H1 (cell line): ENCODE measurements at regions not wholly inside any gene's neighbourhood (a gene's known extent, or its start where the extent isn't known, plus 50 kb on each side); places are given as distances from the start of the nearest gene placed in this dataset.

Experiments
- CTCF ChIA-PET: fragments of 300-600 bp; sonication (Branson Sonifier 250); formaldehyde crosslinking; loops from one replicate; lab custom pipeline; 2021; ENCODE audit not compliant: partially characterized antibody; lab: Charles Lee
- POLR2A ChIA-PET: fragments of 300-600 bp; sonication (Branson Sonifier 250); formaldehyde crosslinking; loops from one replicate; lab custom pipeline; 2021; ENCODE audit warnings: inconsistent platforms; ENCODE audit not compliant: partially characterized antibody; lab: Charles Lee
- DNase-seq, 2 experiments: peaks; one replicate each; pipeline versions ENCODE4 v3.0.0 to v3.0.0-alpha.2; 2010 to 2022; ENCODE audit warnings: low spot score in 2 of 2, low read depth in 1 of 2, mixed read lengths in 1 of 2
- FAIRE-seq: peaks from 2 replicates; lab custom pipeline; 2011; peaks lifted over from hg19 to GRCh38; lab: Jason Lieb, UNC
- H2AFZ ChIP-seq: 2 replicates; pipeline ENCODE4 v1.8.1; 2012; ENCODE audit warnings: low read length, inconsistent platforms
- H2AK5ac ChIP-seq: 2 replicates; pipeline ENCODE4 v1.6.1; 2013; ENCODE audit warnings: low read depth, low read length
- H2BK120ac ChIP-seq: replicated peaks from 2 replicates; pipeline ENCODE3; 2013; ENCODE audit warnings: low read depth, low read length, inconsistent platforms
- H2BK12ac ChIP-seq: 2 replicates; pipeline ENCODE4 v1.6.1; 2013; ENCODE audit warnings: low read depth, low read length
- H2BK15ac ChIP-seq: 2 replicates; pipeline ENCODE4 v1.6.1; 2013; ENCODE audit warnings: low read length
- H2BK20ac ChIP-seq: 2 replicates; pipeline ENCODE4 v1.6.1; 2013; ENCODE audit warnings: low read length
- H2BK5ac ChIP-seq: 2 replicates; pipeline ENCODE4 v1.6.1; 2013; ENCODE audit warnings: low read depth, low read length
- H3K14ac ChIP-seq: 2 replicates; pipeline ENCODE4 v1.6.1; 2013; ENCODE audit warnings: inconsistent platforms; ENCODE audit not compliant: insufficient read length
- H3K18ac ChIP-seq: 2 replicates; pipeline ENCODE4 v1.6.1; 2013; ENCODE audit warnings: low read length; ENCODE audit errors: extremely low read depth
- H3K23ac ChIP-seq: 2 replicates; pipeline ENCODE4 v1.6.1; 2013; ENCODE audit warnings: inconsistent platforms; ENCODE audit not compliant: insufficient read length
- H3K23me2 ChIP-seq: 2 replicates; pipeline ENCODE4 v1.6.1; 2013; ENCODE audit warnings: low read depth, low read length
- H3K27ac ChIP-seq: 2 replicates; pipeline ENCODE4 v1.6.1; 2011; ENCODE audit warnings: low read depth, low read length, inconsistent platforms
- H3K27me3 ChIP-seq, 4 experiments: replicated peaks in 1 of 4; 1 replicate in 1 of 4; 2 replicates in 3 of 4; pipeline versions ENCODE4 v1.6.1 to v1.8.1; 2011 to 2013; ENCODE audit warnings: low read length in 3 of 4, mild to moderate bottlenecking in 3 of 4, inconsistent platforms in 2 of 4, mixed read lengths in 2 of 4, moderate library complexity in 1 of 4; ENCODE audit not compliant: control insufficient read depth in 3 of 4, insufficient read depth in 3 of 4; ENCODE audit errors: extremely low read depth in 1 of 4
- H3K36me3 ChIP-seq, 4 experiments: 2 replicates each; pipeline versions ENCODE4 v1.6.1 to v1.8.1; 2011 to 2013; ENCODE audit warnings: mild to moderate bottlenecking in 4 of 4, low read length in 3 of 4, moderate library complexity in 2 of 4, control low read depth in 1 of 4, inconsistent platforms in 1 of 4; ENCODE audit not compliant: insufficient read depth in 4 of 4, control insufficient read depth in 2 of 4
- H3K4ac ChIP-seq: replicated peaks from 2 replicates; pipeline ENCODE3; 2013; ENCODE audit warnings: low read length, low read depth, mixed read lengths, inconsistent platforms; ENCODE audit not compliant: insufficient read length
- H3K4me1 ChIP-seq, 4 experiments: replicated peaks in 1 of 4; 1 replicate in 1 of 4; 2 replicates in 3 of 4; pipeline versions ENCODE4 v1.6.1 to v1.8.1; 2011 to 2013; ENCODE audit warnings: low read length in 3 of 4, inconsistent platforms in 2 of 4, mixed read lengths in 1 of 4; ENCODE audit not compliant: insufficient read depth in 4 of 4, control insufficient read depth in 3 of 4
- H3K4me2 ChIP-seq, 2 experiments: 2 replicates each; pipeline versions ENCODE4 v1.6.1 to v1.8.1; 2011 to 2013; ENCODE audit warnings: low read depth in 2 of 2, low read length in 2 of 2, control low read depth in 1 of 2, inconsistent platforms in 1 of 2, mild to moderate bottlenecking in 1 of 2; ENCODE audit not compliant: insufficient read depth in 1 of 2
- H3K4me3 ChIP-seq, 4 experiments: fragments of 200-600, 300-600 bp in 1 of 4; sonication (generic), shearing (Covaris generic), sonication (Bioruptor Twin) in 1 of 4; 2 replicates each; pipeline versions ENCODE4 v1.5.1 to v1.8.1; 2011 to 2016; ENCODE audit warnings: low read length in 4 of 4, low read depth in 3 of 4, control low read depth in 2 of 4, inconsistent platforms in 2 of 4, mild to moderate bottlenecking in 2 of 4, mixed read lengths in 1 of 4, moderate library complexity in 1 of 4; ENCODE audit not compliant: insufficient read depth in 2 of 4; ENCODE audit errors: extremely low read depth in 1 of 4
- H3K56ac ChIP-seq: replicated peaks from 2 replicates; pipeline ENCODE3; 2013; ENCODE audit warnings: low read depth, mild to moderate bottlenecking, mixed read lengths, low read length, inconsistent platforms; ENCODE audit not compliant: insufficient read length
- H3K79me1 ChIP-seq: 2 replicates; pipeline ENCODE4 v1.6.1; 2013; ENCODE audit warnings: low read depth, low read length, control low read depth
- H3K79me2 ChIP-seq, 2 experiments: 2 replicates each; pipeline versions ENCODE4 v1.6.1 to v1.8.1; 2012 to 2013; ENCODE audit warnings: low read length in 2 of 2, mild to moderate bottlenecking in 2 of 2, inconsistent platforms in 1 of 2; ENCODE audit not compliant: insufficient read depth in 2 of 2, control insufficient read depth in 1 of 2
- H3K9ac ChIP-seq, 4 experiments: replicated peaks in 1 of 4; 1 replicate in 1 of 4; 2 replicates in 3 of 4; pipeline versions ENCODE4 v1.6.1 to v1.8.1; 2011 to 2013; ENCODE audit warnings: low read depth in 3 of 4, low read length in 3 of 4, control low read depth in 2 of 4, mild to moderate bottlenecking in 2 of 4, moderate library complexity in 2 of 4, inconsistent platforms in 1 of 4; ENCODE audit errors: extremely low read depth in 1 of 4
- H3K9me3 ChIP-seq, 2 experiments: 2 replicates each; pipeline versions ENCODE4 v1.6.1 to v1.8.1; 2012 to 2013; ENCODE audit warnings: mild to moderate bottlenecking in 2 of 2, moderate library complexity in 2 of 2, control low read depth in 1 of 2, inconsistent platforms in 1 of 2, low read depth in 1 of 2, low read length in 1 of 2, mixed read lengths in 1 of 2; ENCODE audit not compliant: insufficient read depth in 2 of 2
- H4K20me1 ChIP-seq, 2 experiments: replicated peaks in 1 of 2; 2 replicates each; pipeline versions ENCODE3 to v1.8.1; 2011 to 2013; ENCODE audit warnings: inconsistent platforms in 2 of 2, low read length in 2 of 2, mild to moderate bottlenecking in 1 of 2; ENCODE audit not compliant: insufficient read depth in 2 of 2, control insufficient read depth in 1 of 2
- H4K5ac ChIP-seq: 2 replicates; pipeline ENCODE4 v1.6.1; 2013; ENCODE audit warnings: low read length, low read depth, mixed read lengths, inconsistent platforms; ENCODE audit not compliant: insufficient read length
- H4K8ac ChIP-seq: 2 replicates; pipeline ENCODE4 v1.8.0; 2013; ENCODE audit warnings: mild to moderate bottlenecking, moderate library complexity, low read length, inconsistent platforms; ENCODE audit not compliant: insufficient read depth; ENCODE audit errors: extremely low read depth
- H4K91ac ChIP-seq: replicated peaks from 2 replicates; pipeline ENCODE3; 2013; ENCODE audit warnings: low read length, mixed read lengths, inconsistent platforms; ENCODE audit not compliant: insufficient read length
- CTCF ChIP-seq, 3 experiments: IDR thresholded peaks; 1 replicate in 2 of 3; 2 replicates in 1 of 3; pipeline versions ENCODE4 v1.5.1 to v1.6.1; 2011; ENCODE audit warnings: low read length in 3 of 3, mild to moderate bottlenecking in 3 of 3, inconsistent platforms in 2 of 3, low read depth in 1 of 3, moderate library complexity in 1 of 3; ENCODE audit not compliant: insufficient read depth in 1 of 3; ENCODE audit errors: control extremely low read depth in 1 of 3
- FOSL1 ChIP-seq: IDR thresholded peaks from 2 replicates; pipeline ENCODE4 v1.6.1; 2011; ENCODE audit warnings: mild to moderate bottlenecking, low read depth, low read length, moderate library complexity; ENCODE audit not compliant: insufficient read depth
- POLR2AphosphoS5 ChIP-seq: IDR thresholded peaks from 2 replicates; pipeline ENCODE4 v1.6.1; 2011; ENCODE audit warnings: low read depth, low read length
- RBBP5 ChIP-seq: IDR thresholded peaks from 2 replicates; pipeline ENCODE4 v1.7.1; 2012; ENCODE audit warnings: low read depth, mild to moderate bottlenecking, inconsistent platforms, low read length, moderate library complexity, borderline replicate concordance
- SP4 ChIP-seq: IDR thresholded peaks from 2 replicates; pipeline ENCODE4 v1.6.1; 2012; ENCODE audit warnings: low read length, inconsistent platforms
- WGBS, 2 experiments: shearing (Covaris generic) in 1 of 2; methylation state at CpG; one replicate each; pipeline versions ENCODE4 v1.1.6 to v1.1.7; 2013 to 2015; ENCODE audit warnings: low lambda C conversion rate in 2 of 2, mixed read lengths in 2 of 2, inconsistent platforms in 1 of 2, low coverage in 1 of 2, missing lambda C conversion rate in 1 of 2; ENCODE audit not compliant: insufficient replicate concordance in 2 of 2, insufficient coverage in 1 of 2, insufficient read length in 1 of 2; ENCODE audit errors: extremely low coverage in 1 of 2, missing lambda C conversion rate in 1 of 2; 5-methylcytosine and 5-hydroxymethylcytosine counted together

GRCh38 chr1:29696656-29697390, 460.5 kb downstream of the PTPRU start:
- no peaks in the 10 kb centered on the region for H4K20me1 ChIP-seq
- TF ChIP-seq CTCF (IDR thresholded peaks at IDR 0.05; ENCODE audit: control extremely low read depth in 1 of 3, insufficient read depth in 1 of 3, low read depth in 1 of 3, low read length in 3 of 3) (no peak), FOSL1 (no peak), POLR2AphosphoS5 (no peak), SP4 (no peak), RBBP5 (no peak)
- TF ChIP-seq, all 59 proteins: peak for 0
- Histone ChIP-seq H3K18ac (no peak overlapping the region), H3K23ac (no peak overlapping the region), H4K5ac (no peak overlapping the region), H3K4ac (no peak overlapping the region), H3K9ac (no peak overlapping the region), H3K56ac (no peak overlapping the region), H3K27me3 (no peaks in the 10 kb centered on the region), H2BK15ac (no peak overlapping the region), H3K79me1 (no peaks in the 10 kb centered on the region), H4K91ac (no peak overlapping the region), H3K4me2 (no peak overlapping the region), H2BK12ac (no peak overlapping the region), H2BK120ac (no peak overlapping the region), H4K8ac (no peak overlapping the region), H3K4me1 (no peaks in the 10 kb centered on the region; a peak in 2 of 7 replicates), H2AFZ (no peak overlapping the region), H2BK5ac (no peak overlapping the region), H3K23me2 (no peaks in the 10 kb centered on the region), H3K14ac (no peak overlapping the region), H3K4me3 (no peak overlapping the region), H3K36me3 (no peaks in the 10 kb centered on the region), H3K9me3 (peaks cover 0 to 6% of the 10 kb centered on the region in 2 experiments; a peak in 1 of 4 replicates), H2BK20ac (no peak overlapping the region), H2AK5ac (no peak overlapping the region), H3K79me2 (no peaks in the 10 kb centered on the region), H3K27ac (no peak overlapping the region)
- WGBS, 2 experiments = 88% methylated on average over 20 of the region's 20 CpGs; no CpG with 5 or more reads in 1 of the 2 experiments
- ChIA-PET CTCF (interaction anchor here (0.7 to 16.4 kb wide), 18 partner anchors 4 to 536 kb away, joined by 3 to 163 read pairs (median 4); no protein-coding TSS in a partner anchor), POLR2A (no interaction called here)
- no peak for FAIRE-seq
- DNase-seq = no peak
